Gastrocnemius medialis (tissue), 4 donors: ENCODE measurements at regions not wholly inside any gene's neighbourhood (a gene's known extent, or its start where the extent isn't known, plus 50 kb on each side); places are given as distances from the start of the nearest gene placed in this dataset.

Source experiments
- ATAC-seq, 2 donors: fragments of 150-250 bp; one replicate each; pipeline ENCODE4 v1.9.1; 2016
- DNase-seq, 2 donors: peaks; one replicate each; pipeline ENCODE4 v3.0.0-alpha.2; 2019
- H3K27ac ChIP-seq, 4 donors: fragments of 200-600 bp; sonication (generic); 1 replicate in 1 of 4; 2 replicates in 3 of 4; pipeline ENCODE4 v1.5.1; 2016 to 2018; ENCODE audit warnings: mild to moderate bottlenecking in 2 of 4, moderate library complexity in 1 of 4
- H3K27me3 ChIP-seq, 3 donors: fragments of 200-600 bp; sonication (generic) in 2 of 3; 1 replicate in 1 of 3; 2 replicates in 2 of 3; pipeline versions ENCODE4 v1.5.1 to v1.6.0; 2016 to 2019; ENCODE audit warnings: mild to moderate bottlenecking in 1 of 3, moderate library complexity in 1 of 3
- H3K36me3 ChIP-seq, 2 donors: fragments of 200-600 bp; sonication (generic) in 1 of 2; one replicate each; pipeline ENCODE4 v1.5.1; 2017 to 2018
- H3K4me1 ChIP-seq, 2 donors: fragments of 200-600 bp; sonication (generic) in 1 of 2; one replicate each; pipeline ENCODE4 v1.5.1; 2016 to 2017; ENCODE audit warnings: mild to moderate bottlenecking in 2 of 2
- H3K4me3 ChIP-seq, 4 donors: fragments of 200-600 bp; sonication (generic) in 3 of 4; 1 replicate in 1 of 4; 2 replicates in 3 of 4; pipeline ENCODE4 v1.5.1; 2016 to 2019; ENCODE audit warnings: mild to moderate bottlenecking in 2 of 4
- H3K9me3 ChIP-seq, 3 donors: fragments of 200-600 bp; sonication (generic) in 2 of 3; 1 replicate in 1 of 3; 2 replicates in 2 of 3; pipeline ENCODE4 v1.5.1; 2016 to 2019
- POLR2A ChIP-seq, 2 donors: fragments of 450-650 bp; IDR thresholded peaks; one replicate each; pipeline ENCODE4 v1.6.1; 2017; ENCODE audit warnings: antibody characterized with exemption in 2 of 2, mild to moderate bottlenecking in 2 of 2, moderate library complexity in 2 of 2
- in situ Hi-C, 4 donors: fragments of 200-750 bp; cut with MboI; loops; one replicate each; pipeline versions ENCODE4 v1.15.0 to v1.8.0; 2017; ENCODE audit warnings: low sequenced_read_pairs in 4 of 4
- intact Hi-C: fragments of 100-400 bp; cut with DNase I; formaldehyde crosslinking; loops from one replicate; pipeline ENCODE4 v1.15.1; 2023; ENCODE audit warnings: low total_unique reads
- TF ChIP-seq, protein P1 (sequence below), 5 experiments: fragments of 450-650 bp in 3 of 5; fragments of 200-600 bp in 2 of 5; sonication (generic) in 2 of 5; IDR thresholded peaks in 4 of 5; conservative IDR thresholded peaks in 1 of 5; 1 replicate in 4 of 5; 2 replicates in 1 of 5; pipeline ENCODE4 v1.5.1; 2016 to 2019; ENCODE audit warnings: antibody characterized with exemption in 5 of 5, mild to moderate bottlenecking in 3 of 5, moderate library complexity in 3 of 5

GRCh38 chr2:150907466-150907865 lies 354.2 kb downstream of the RBM43 start:
- DNase-seq = no peak
- TF ChIP-seq, protein P1, sequence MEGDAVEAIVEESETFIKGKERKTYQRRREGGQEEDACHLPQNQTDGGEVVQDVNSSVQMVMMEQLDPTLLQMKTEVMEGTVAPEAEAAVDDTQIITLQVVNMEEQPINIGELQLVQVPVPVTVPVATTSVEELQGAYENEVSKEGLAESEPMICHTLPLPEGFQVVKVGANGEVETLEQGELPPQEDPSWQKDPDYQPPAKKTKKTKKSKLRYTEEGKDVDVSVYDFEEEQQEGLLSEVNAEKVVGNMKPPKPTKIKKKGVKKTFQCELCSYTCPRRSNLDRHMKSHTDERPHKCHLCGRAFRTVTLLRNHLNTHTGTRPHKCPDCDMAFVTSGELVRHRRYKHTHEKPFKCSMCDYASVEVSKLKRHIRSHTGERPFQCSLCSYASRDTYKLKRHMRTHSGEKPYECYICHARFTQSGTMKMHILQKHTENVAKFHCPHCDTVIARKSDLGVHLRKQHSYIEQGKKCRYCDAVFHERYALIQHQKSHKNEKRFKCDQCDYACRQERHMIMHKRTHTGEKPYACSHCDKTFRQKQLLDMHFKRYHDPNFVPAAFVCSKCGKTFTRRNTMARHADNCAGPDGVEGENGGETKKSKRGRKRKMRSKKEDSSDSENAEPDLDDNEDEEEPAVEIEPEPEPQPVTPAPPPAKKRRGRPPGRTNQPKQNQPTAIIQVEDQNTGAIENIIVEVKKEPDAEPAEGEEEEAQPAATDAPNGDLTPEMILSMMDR (IDR thresholded peaks at IDR 0.05 in 4 of 5, conservative IDR thresholded peaks at IDR 0.05 in 1 of 5) = no peak
- TF ChIP-seq POLR2A (IDR thresholded peaks at IDR 0.05) = no peak
- Histone ChIP-seq H3K36me3 (no peaks in the 10 kb centered on the region), H3K27ac (no peak overlapping the region), H3K27me3 (no peaks in the 10 kb centered on the region), H3K4me1 (no peaks in the 10 kb centered on the region), H3K4me3 (no peak overlapping the region), H3K9me3 (no peaks in the 10 kb centered on the region)
- intact Hi-C loops (no loop called here), in situ Hi-C loops (no loop called here)
- no peak for ATAC-seq

GRCh38 chr2:150903461-150903860 lies 358.2 kb downstream of the RBM43 start:
- intact Hi-C loops (no loop called here), in situ Hi-C loops (no loop called here)
- DNase-seq (no peak), ATAC-seq (no peak)
- no peak overlapping the region for H3K4me3 ChIP-seq
- TF ChIP-seq POLR2A (IDR thresholded peaks at IDR 0.05) = no peak
- TF ChIP-seq, protein P1 (IDR thresholded peaks at IDR 0.05 in 4 of 5, conservative IDR thresholded peaks at IDR 0.05 in 1 of 5) = no peak
- H3K9me3 ChIP-seq = no peaks in the 10 kb centered on the region
- no peaks in the 10 kb centered on the region for H3K4me1 ChIP-seq
- no peaks in the 10 kb centered on the region for H3K27me3 ChIP-seq
- no peaks in the 10 kb centered on the region for H3K36me3 ChIP-seq
- no peak overlapping the region for H3K27ac ChIP-seq

- DNase-seq (no peak), ATAC-seq (no peak)
- TF ChIP-seq, protein P1 (IDR thresholded peaks at IDR 0.05 in 4 of 5, conservative IDR thresholded peaks at IDR 0.05 in 1 of 5) = no peak
- TF ChIP-seq POLR2A (IDR thresholded peaks at IDR 0.05) = no peak
- intact Hi-C loops = no loop called here
- H3K9me3 ChIP-seq = no peaks in the 10 kb centered on the region
- no peaks in the 10 kb centered on the region for H3K27me3 ChIP-seq
- in situ Hi-C loops = no loop called here
- H3K36me3 ChIP-seq = no peaks in the 10 kb centered on the region
- H3K27ac ChIP-seq = no peak overlapping the region
- no peaks in the 10 kb centered on the region for H3K4me1 ChIP-seq
- H3K4me3 ChIP-seq = no peak overlapping the region
Observed at GRCh38 chr2:150903055-150903454, 358.6 kb downstream of the RBM43 start.

DNA sequence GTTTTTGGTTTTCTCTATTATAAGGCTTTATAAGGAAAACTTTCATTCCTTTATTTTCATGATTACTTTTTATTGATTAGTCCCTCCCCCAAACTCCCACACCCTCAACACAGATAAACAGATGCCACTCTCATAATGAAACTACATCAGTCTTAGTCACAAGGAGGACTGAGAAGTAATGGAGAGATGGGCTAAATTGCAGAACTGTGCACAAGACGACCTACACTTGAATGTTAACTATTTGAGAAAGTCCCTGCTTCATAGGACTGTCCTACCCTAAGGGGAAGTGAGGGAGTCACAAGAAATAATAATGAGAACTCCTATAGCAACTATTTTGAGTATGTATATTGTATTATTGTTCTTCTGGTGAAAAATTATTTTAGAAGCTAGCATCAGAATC lies 360.8 kb downstream of the RBM43 start:
- in situ Hi-C loops = no loop called here
- Histone ChIP-seq H3K4me3 (no peak overlapping the region), H3K36me3 (no peaks in the 10 kb centered on the region), H3K27ac (no peak overlapping the region), H3K27me3 (no peaks in the 10 kb centered on the region), H3K4me1 (no peaks in the 10 kb centered on the region), H3K9me3 (no peaks in the 10 kb centered on the region)
- intact Hi-C loops = no loop called here
- ATAC-seq = no peak
- TF ChIP-seq, protein P1 (IDR thresholded peaks at IDR 0.05 in 4 of 5, conservative IDR thresholded peaks at IDR 0.05 in 1 of 5) = no peak
- no peak for TF ChIP-seq POLR2A (IDR thresholded peaks at IDR 0.05)
- no peak for DNase-seq

DNA sequence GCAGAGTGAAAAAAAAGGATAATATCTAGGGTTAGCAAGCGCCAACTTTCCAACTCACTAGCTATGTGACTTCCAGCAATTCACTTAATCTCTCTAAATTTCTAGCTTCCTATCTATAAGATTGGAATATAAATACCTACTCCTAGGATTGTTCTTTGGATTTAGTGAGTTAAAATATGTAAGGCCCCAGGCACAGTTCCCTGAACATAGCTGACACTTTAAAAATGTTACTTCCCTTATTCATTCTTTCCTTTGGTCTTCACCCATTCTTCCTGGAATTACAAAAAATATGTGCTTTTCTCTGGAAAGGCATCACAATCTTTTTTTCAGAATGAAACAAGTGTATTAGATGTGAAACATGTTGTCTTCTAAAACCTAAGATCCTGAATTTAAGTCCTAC lies 365.7 kb downstream of the RBM43 start:
- in situ Hi-C loops = no loop called here
- Histone ChIP-seq H3K36me3 (no peaks in the 10 kb centered on the region), H3K4me1 (no peaks in the 10 kb centered on the region), H3K4me3 (no peak overlapping the region), H3K27ac (no peak overlapping the region), H3K9me3 (no peaks in the 10 kb centered on the region), H3K27me3 (no peaks in the 10 kb centered on the region)
- no peak for ATAC-seq
- TF ChIP-seq, protein P1 (IDR thresholded peaks at IDR 0.05 in 4 of 5, conservative IDR thresholded peaks at IDR 0.05 in 1 of 5) = no peak
- no peak for TF ChIP-seq POLR2A (IDR thresholded peaks at IDR 0.05)
- no peak for DNase-seq
- intact Hi-C loops = no loop called here
